Adrenal gland (tissue), 9 donors: ENCODE measurements at regions not wholly inside any gene's neighbourhood (a gene's known extent, or its start where the extent isn't known, plus 50 kb on each side); places are given as distances from the start of the nearest gene placed in this dataset.

Source experiments
- DNase-seq, 7 donors: peaks; one replicate each; pipeline ENCODE4 v3.0.0-alpha.2; 2019 to 2020
- H3K27ac ChIP-seq, 5 donors: fragments of 200-600 bp; sonication (generic) in 4 of 5; 1 replicate in 3 of 5; 2 replicates in 2 of 5; pipeline versions ENCODE4 v1.5.1 to v1.8.0; 2016 to 2020; ENCODE audit warnings: mild to moderate bottlenecking in 1 of 5
- H3K27me3 ChIP-seq: fragments of 200-600 bp; 2 replicates; pipeline ENCODE4 v1.8.0; 2021
- H3K36me3 ChIP-seq, 2 donors: fragments of 200-600 bp; replicated peaks in 1 of 2; 1 replicate in 1 of 2; 2 replicates in 1 of 2; pipeline versions ENCODE4 v1.5.1 to v1.8.0; 2018 to 2022
- H3K4me1 ChIP-seq, 2 donors: fragments of 200-600 bp; replicated peaks in 1 of 2; 1 replicate in 1 of 2; 2 replicates in 1 of 2; pipeline versions ENCODE4 v1.5.1 to v1.8.0; 2018 to 2021
- H3K4me3 ChIP-seq, 4 donors: fragments of 200-600 bp; sonication (generic) in 3 of 4; one replicate each; pipeline ENCODE4 v1.5.1; 2016 to 2018
- H3K9me3 ChIP-seq, 3 donors: fragments of 200-600 bp; sonication (generic) in 1 of 3; replicated peaks in 1 of 3; 1 replicate in 2 of 3; 2 replicates in 1 of 3; pipeline versions ENCODE4 v1.5.1 to v1.8.0; 2016 to 2021
- POLR2A ChIP-seq, 2 donors: fragments of 450-650 bp; IDR thresholded peaks; one replicate each; pipeline ENCODE4 v1.6.1; 2017; ENCODE audit warnings: antibody characterized with exemption in 2 of 2, mild to moderate bottlenecking in 2 of 2, moderate library complexity in 1 of 2
- WGBS, 4 donors: extraction: QIAGEN DNeasy Blood & Tissue Kit in 2 of 4; methylation state at CpG; one replicate each; pipeline versions ENCODE4 v1.1.5 to v1.1.7; 2013 to 2017; 5-methylcytosine and 5-hydroxymethylcytosine counted together
- intact Hi-C, 2 donors: fragments of 100-400 bp; cut with DNase I; formaldehyde crosslinking; loops; one replicate each; pipeline versions ENCODE4 v1.14.1 to v1.15.0; 2022 to 2023
- TF ChIP-seq, protein P1 (sequence below), 6 experiments: fragments of 450-650 bp in 4 of 6; fragments of 200-600 bp in 2 of 6; sonication (generic) in 1 of 6; IDR thresholded peaks; 1 replicate in 5 of 6; 2 replicates in 1 of 6; pipeline versions ENCODE4 v1.5.1 to v1.8.0; 2016 to 2021; ENCODE audit warnings: antibody characterized with exemption in 6 of 6, mild to moderate bottlenecking in 2 of 6, moderate library complexity in 1 of 6
- donor health status: healthy with polysubstance abuse.
- donor health status: Bipolar disorder and iron deficiency.
- donor health status: DM: yes; HTN: yes; CAD: no.
- donor health status: DM: no; HTN: no; CAD: no.
- donor health status: DM: no; HTN: no; CAD: no.

- Histone ChIP-seq H3K27ac (no peak overlapping the region), H3K36me3 (no peaks in the 10 kb centered on the region), H3K4me1 (no peaks in the 10 kb centered on the region), H3K9me3 (no peaks in the 10 kb centered on the region), H3K27me3 (no peaks in the 10 kb centered on the region), H3K4me3 (no peak overlapping the region)
- intact Hi-C loops, result no loop called here
- TF ChIP-seq, protein P1, sequence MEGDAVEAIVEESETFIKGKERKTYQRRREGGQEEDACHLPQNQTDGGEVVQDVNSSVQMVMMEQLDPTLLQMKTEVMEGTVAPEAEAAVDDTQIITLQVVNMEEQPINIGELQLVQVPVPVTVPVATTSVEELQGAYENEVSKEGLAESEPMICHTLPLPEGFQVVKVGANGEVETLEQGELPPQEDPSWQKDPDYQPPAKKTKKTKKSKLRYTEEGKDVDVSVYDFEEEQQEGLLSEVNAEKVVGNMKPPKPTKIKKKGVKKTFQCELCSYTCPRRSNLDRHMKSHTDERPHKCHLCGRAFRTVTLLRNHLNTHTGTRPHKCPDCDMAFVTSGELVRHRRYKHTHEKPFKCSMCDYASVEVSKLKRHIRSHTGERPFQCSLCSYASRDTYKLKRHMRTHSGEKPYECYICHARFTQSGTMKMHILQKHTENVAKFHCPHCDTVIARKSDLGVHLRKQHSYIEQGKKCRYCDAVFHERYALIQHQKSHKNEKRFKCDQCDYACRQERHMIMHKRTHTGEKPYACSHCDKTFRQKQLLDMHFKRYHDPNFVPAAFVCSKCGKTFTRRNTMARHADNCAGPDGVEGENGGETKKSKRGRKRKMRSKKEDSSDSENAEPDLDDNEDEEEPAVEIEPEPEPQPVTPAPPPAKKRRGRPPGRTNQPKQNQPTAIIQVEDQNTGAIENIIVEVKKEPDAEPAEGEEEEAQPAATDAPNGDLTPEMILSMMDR (IDR thresholded peaks at IDR 0.05), result no peak
- no peak for TF ChIP-seq POLR2A (IDR thresholded peaks at IDR 0.05)
- WGBS, 4 donors, result 89 to 96% (median 93%) methylated on average over 1 of the region's 1 CpG
- DNase-seq, result no peak
Observed at GRCh38 chr9:25845867-25846266, 167.6 kb upstream of the TUSC1 start.

GRCh38 chr9:25830381-25830780 is 152.1 kb upstream of the TUSC1 start:
- WGBS, 4 donors, result 84 to 90% (median 86%) methylated on average over 7 of the region's 7 CpGs
- intact Hi-C loops, result no loop called here
- no peaks in the 10 kb centered on the region for H3K4me1 ChIP-seq

GRCh38 chr9:25827626-25828025 is 149.4 kb upstream of the TUSC1 start:
- intact Hi-C loops, result no loop called here
- Histone ChIP-seq H3K36me3 (no peaks in the 10 kb centered on the region), H3K27ac (no peak overlapping the region), H3K4me3 (no peak overlapping the region), H3K27me3 (no peaks in the 10 kb centered on the region), H3K4me1 (no peaks in the 10 kb centered on the region), H3K9me3 (no peaks in the 10 kb centered on the region)
- no peak for DNase-seq
- WGBS, 4 donors, result 23 to 58% (median 34%) methylated on average over 1 of the region's 1 CpG
- no peak for TF ChIP-seq POLR2A (IDR thresholded peaks at IDR 0.05)
- TF ChIP-seq, protein P1 (IDR thresholded peaks at IDR 0.05), result no peak

More at GRCh38 chr9:25830381-25830780, 152.1 kb upstream of the TUSC1 start:
- no peaks in the 10 kb centered on the region for H3K9me3 ChIP-seq
- no peak overlapping the region for H3K27ac ChIP-seq
- DNase-seq, result no peak
- no peaks in the 10 kb centered on the region for H3K27me3 ChIP-seq
- TF ChIP-seq, protein P1 (IDR thresholded peaks at IDR 0.05), result no peak
- TF ChIP-seq POLR2A (IDR thresholded peaks at IDR 0.05), result no peak
- no peak overlapping the region for H3K4me3 ChIP-seq
- no peaks in the 10 kb centered on the region for H3K36me3 ChIP-seq

DNA sequence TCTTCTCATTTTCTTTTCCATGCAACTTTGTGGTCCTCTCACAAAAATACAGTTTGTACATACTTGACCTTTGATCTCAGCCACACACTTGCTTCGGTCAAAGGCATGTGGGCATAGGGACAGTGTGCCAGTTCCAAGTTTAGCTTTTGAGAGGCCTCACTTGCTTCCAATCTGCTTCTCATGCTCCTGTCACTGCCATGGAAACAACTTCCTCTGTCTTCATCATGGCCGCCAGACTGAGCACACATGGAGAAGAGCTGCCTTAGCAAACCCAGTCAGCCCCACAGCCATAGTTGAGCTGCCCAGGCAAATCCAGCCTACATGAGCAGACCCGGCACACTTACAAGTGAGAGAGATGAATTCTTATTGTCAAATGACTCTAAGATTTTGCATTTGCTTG is 138.2 kb upstream of the TUSC1 start:
- DNase-seq, result no peak
- no peak overlapping the region for H3K4me3 ChIP-seq
- H3K27me3 ChIP-seq, result no peaks in the 10 kb centered on the region
- intact Hi-C loops, result no loop called here
- WGBS, 4 donors, result 83 to 94% (median 90%) methylated on average over 3 of the region's 3 CpGs
- no peaks in the 10 kb centered on the region for H3K9me3 ChIP-seq
- TF ChIP-seq, protein P1 (IDR thresholded peaks at IDR 0.05), result no peak
- TF ChIP-seq POLR2A (IDR thresholded peaks at IDR 0.05), result no peak
- no peaks in the 10 kb centered on the region for H3K36me3 ChIP-seq
- H3K4me1 ChIP-seq, result no peaks in the 10 kb centered on the region
- H3K27ac ChIP-seq, result no peak overlapping the region
